Ascending aorta (tissue), 2 donors: ENCODE measurements at regions not wholly inside any gene's neighbourhood (a gene's known extent, or its start where the extent isn't known, plus 50 kb on each side); places are given as distances from the start of the nearest gene placed in this dataset.

ENCODE experiments used
- DNase-seq, 2 donors: peaks; one replicate each; pipeline ENCODE4 v3.0.0-alpha.2; 2019; ENCODE audit warnings: low spot score in 2 of 2
- H3K27ac ChIP-seq, 2 donors: fragments of 200-600 bp; sonication (generic); one replicate each; pipeline ENCODE4 v1.5.1; 2016 to 2017; ENCODE audit warnings: mild to moderate bottlenecking in 1 of 2
- H3K27me3 ChIP-seq: fragments of 200-600 bp; sonication (generic); one replicate; pipeline ENCODE4 v1.5.1; 2017
- H3K36me3 ChIP-seq, 2 donors: fragments of 200-600 bp; sonication (generic); one replicate each; pipeline ENCODE4 v1.5.1; 2016
- H3K4me1 ChIP-seq, 2 donors: fragments of 200-600 bp; sonication (generic); one replicate each; pipeline ENCODE4 v1.5.1; 2016 to 2017; ENCODE audit warnings: mild to moderate bottlenecking in 1 of 2
- H3K4me3 ChIP-seq, 2 donors: fragments of 200-600 bp; sonication (generic); one replicate each; pipeline ENCODE4 v1.5.1; 2016 to 2017; ENCODE audit warnings: mild to moderate bottlenecking in 1 of 2
- H3K9me3 ChIP-seq, 2 donors: fragments of 200-600 bp; sonication (generic); one replicate each; pipeline ENCODE4 v1.5.1; 2016
- CTCF ChIP-seq, 3 experiments: fragments of 200-600 bp in 2 of 3; fragments of 450-650 bp in 1 of 3; sonication (generic) in 2 of 3; IDR thresholded peaks; one replicate each; pipeline ENCODE4 v1.5.1; 2016 to 2019; ENCODE audit warnings: antibody characterized with exemption in 3 of 3, mild to moderate bottlenecking in 1 of 3, moderate library complexity in 1 of 3
- intact Hi-C: fragments of 100-400 bp; cut with DNase I; formaldehyde crosslinking; loops from one replicate; pipeline ENCODE4 v1.15.1; 2023

- H3K4me1 ChIP-seq = no peaks in the 10 kb centered on the region
- no peaks in the 10 kb centered on the region for H3K27me3 ChIP-seq
- intact Hi-C loops = no loop called here
- DNase-seq = no peak
- H3K4me3 ChIP-seq = no peak overlapping the region
- H3K9me3 ChIP-seq = peaks cover 0 to 8% of the 10 kb centered on the region in 2 donors
- TF ChIP-seq CTCF (IDR thresholded peaks at IDR 0.05) = no peak
- H3K36me3 ChIP-seq = no peaks in the 10 kb centered on the region
- H3K27ac ChIP-seq = no peak overlapping the region
Observed at GRCh38 chr4:152146244-152146643, 385.4 kb upstream of the GATB start.

GRCh38 chr4:152143806-152144205 is 383.0 kb upstream of the GATB start:
- Histone ChIP-seq H3K4me1 (no peaks in the 10 kb centered on the region), H3K9me3 (peaks cover 0 to 8% of the 10 kb centered on the region in 2 donors), H3K36me3 (no peaks in the 10 kb centered on the region), H3K27ac (no peak overlapping the region), H3K27me3 (no peaks in the 10 kb centered on the region), H3K4me3 (no peak overlapping the region)
- intact Hi-C loops = no loop called here
- TF ChIP-seq CTCF (IDR thresholded peaks at IDR 0.05) = no peak
- DNase-seq = no peak

GRCh38 chr4:152138451-152138850 is 377.6 kb upstream of the GATB start:
- Histone ChIP-seq H3K9me3 (no peaks in the 10 kb centered on the region), H3K27ac (no peak overlapping the region), H3K4me3 (no peak overlapping the region), H3K27me3 (no peaks in the 10 kb centered on the region), H3K4me1 (no peaks in the 10 kb centered on the region), H3K36me3 (no peaks in the 10 kb centered on the region)
- intact Hi-C loops = no loop called here
- no peak for DNase-seq
- no peak for TF ChIP-seq CTCF (IDR thresholded peaks at IDR 0.05)

- no peak for TF ChIP-seq CTCF (IDR thresholded peaks at IDR 0.05)
- H3K4me1 ChIP-seq = no peaks in the 10 kb centered on the region
- H3K36me3 ChIP-seq = no peaks in the 10 kb centered on the region
- no peak overlapping the region for H3K27ac ChIP-seq
- H3K27me3 ChIP-seq = no peaks in the 10 kb centered on the region
- no peak overlapping the region for H3K4me3 ChIP-seq
- no peaks in the 10 kb centered on the region for H3K9me3 ChIP-seq
- DNase-seq = no peak
- intact Hi-C loops = no loop called here
Observed at GRCh38 chr4:152132776-152133175, 372.0 kb upstream of the GATB start.

- intact Hi-C loops = no loop called here
- H3K9me3 ChIP-seq = no peaks in the 10 kb centered on the region
- no peak for DNase-seq
- no peaks in the 10 kb centered on the region for H3K27me3 ChIP-seq
- no peaks in the 10 kb centered on the region for H3K36me3 ChIP-seq
- H3K4me1 ChIP-seq = no peaks in the 10 kb centered on the region
- TF ChIP-seq CTCF (IDR thresholded peaks at IDR 0.05) = no peak
- H3K27ac ChIP-seq = no peak overlapping the region
- H3K4me3 ChIP-seq = no peak overlapping the region
Observed at GRCh38 chr4:152128356-152128755, 367.5 kb upstream of the GATB start.

- no peak for TF ChIP-seq CTCF (IDR thresholded peaks at IDR 0.05)
- no peaks in the 10 kb centered on the region for H3K9me3 ChIP-seq
- H3K36me3 ChIP-seq = no peaks in the 10 kb centered on the region
- no peak overlapping the region for H3K4me3 ChIP-seq
- no peak for DNase-seq
- intact Hi-C loops = no loop called here
- H3K27ac ChIP-seq = no peak overlapping the region
- no peaks in the 10 kb centered on the region for H3K27me3 ChIP-seq
- no peaks in the 10 kb centered on the region for H3K4me1 ChIP-seq
Observed at GRCh38 chr4:152126238-152126637, 365.4 kb upstream of the GATB start.
